ENCODE measurements at regions not wholly inside any gene's neighbourhood (a gene's known extent, or its start where the extent isn't known, plus 50 kb on each side); places are given as distances from the start of the nearest gene placed in this dataset.

DNA sequence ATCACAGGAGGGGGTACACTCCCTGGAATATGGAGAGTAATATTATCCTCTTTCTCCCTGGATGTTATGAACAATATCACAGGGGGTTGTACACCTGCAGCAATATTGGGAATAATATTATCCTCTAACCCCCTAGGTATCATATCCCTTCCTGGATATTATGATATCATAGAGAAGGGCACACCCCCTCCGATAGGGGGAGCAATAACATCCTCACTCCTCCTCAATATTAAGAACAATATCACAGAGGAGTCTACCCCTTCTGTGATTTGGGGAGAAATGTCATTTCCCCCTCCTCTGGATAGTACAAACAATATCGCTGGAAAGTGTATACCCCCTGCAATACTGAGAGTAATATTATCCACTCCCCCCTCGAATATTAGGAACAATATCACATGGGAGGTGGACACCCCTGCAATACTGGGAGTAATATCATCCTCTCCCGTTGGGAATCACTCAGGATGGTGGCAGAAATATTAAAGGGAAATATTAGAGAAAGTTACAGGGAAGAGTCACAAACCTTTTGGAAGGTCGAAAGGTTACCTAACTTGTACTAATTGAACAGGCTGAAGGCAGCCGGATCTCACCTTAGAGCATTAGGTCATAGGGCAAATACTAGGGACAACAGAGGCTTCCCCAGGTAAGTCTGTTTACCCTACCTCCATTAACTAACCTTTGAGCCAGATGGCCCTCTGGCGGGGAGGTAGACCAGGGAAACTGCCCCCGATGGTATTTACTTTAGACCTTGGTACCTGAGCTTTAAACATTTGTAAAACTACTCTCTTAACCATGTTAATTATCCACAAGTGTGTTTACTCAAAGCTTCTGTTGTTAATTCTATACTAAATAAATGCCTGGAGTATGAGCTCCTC lies 57.5 kb upstream of the FREM1 start (continued):
- TF ChIP-seq, protein P1, sequence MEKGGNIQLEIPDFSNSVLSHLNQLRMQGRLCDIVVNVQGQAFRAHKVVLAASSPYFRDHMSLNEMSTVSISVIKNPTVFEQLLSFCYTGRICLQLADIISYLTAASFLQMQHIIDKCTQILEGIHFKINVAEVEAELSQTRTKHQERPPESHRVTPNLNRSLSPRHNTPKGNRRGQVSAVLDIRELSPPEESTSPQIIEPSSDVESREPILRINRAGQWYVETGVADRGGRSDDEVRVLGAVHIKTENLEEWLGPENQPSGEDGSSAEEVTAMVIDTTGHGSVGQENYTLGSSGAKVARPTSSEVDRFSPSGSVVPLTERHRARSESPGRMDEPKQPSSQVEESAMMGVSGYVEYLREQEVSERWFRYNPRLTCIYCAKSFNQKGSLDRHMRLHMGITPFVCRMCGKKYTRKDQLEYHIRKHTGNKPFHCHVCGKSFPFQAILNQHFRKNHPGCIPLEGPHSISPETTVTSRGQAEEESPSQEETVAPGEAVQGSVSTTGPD (CRISPR knock-in tag; IDR thresholded peaks at IDR 0.05) = no peak
- TF ChIP-seq CERS6 (CRISPR knock-in tag; IDR thresholded peaks at IDR 0.05) (no peak), MEIS1 (CRISPR knock-in tag; IDR thresholded peaks at IDR 0.05; ENCODE audit: borderline replicate concordance) (0 out of 2 replicates have a peak, but pooled peaks have one; percentile 16), SIN3B (IDR thresholded peaks at IDR 0.05; ENCODE audit: low read length) (no peak), EEA1 (CRISPR knock-in tag; IDR thresholded peaks at IDR 0.05; ENCODE audit: borderline replicate concordance) (no peak), FIP1L1 (IDR thresholded peaks at IDR 0.05; ENCODE audit: borderline replicate concordance, insufficient read depth, low read depth, low read length) (no peak), PHF21A (CRISPR knock-in tag; IDR thresholded peaks at IDR 0.05) (no peak; the same call in 1 of the 2 replicates), ZBTB42 (CRISPR knock-in tag; IDR thresholded peaks at IDR 0.05) (no peak), RNF2 (conservative IDR thresholded peaks at IDR 0.05; ENCODE audit: low read depth) (no peak), CREB1 (IDR thresholded peaks at IDR 0.05) (no peak), CREB1 (CRISPR knock-in tag; IDR thresholded peaks at IDR 0.05) (0 out of 2 replicates have a peak, but pooled peaks have one; percentile 13), FLYWCH1 (CRISPR knock-in tag; IDR thresholded peaks at IDR 0.05) (no peak), ZNF704 (CRISPR knock-in tag; IDR thresholded peaks at IDR 0.05; ENCODE audit: borderline replicate concordance) (no peak), ZNF333 (CRISPR knock-in tag; IDR thresholded peaks at IDR 0.05; ENCODE audit: borderline replicate concordance) (no peak), ZNF749 (CRISPR knock-in tag; IDR thresholded peaks at IDR 0.05; ENCODE audit: borderline replicate concordance) (no peak), ZSCAN25 (CRISPR knock-in tag; IDR thresholded peaks at IDR 0.05) (0 out of 2 replicates have a peak, but pooled peaks have one; percentile 34), ESRRA (CRISPR knock-in tag; IDR thresholded peaks at IDR 0.05; ENCODE audit: low read depth) (peak; percentile 72), FOXM1 (CRISPR knock-in tag; IDR thresholded peaks at IDR 0.05) (no peak), POLR2G (IDR thresholded peaks at IDR 0.05; ENCODE audit: low read depth, low read length) (no peak), PAWR (CRISPR knock-in tag; IDR thresholded peaks at IDR 0.05; ENCODE audit: borderline replicate concordance) (no peak), NFRKB (IDR thresholded peaks at IDR 0.05) (no peak)
- TF ChIP-seq, protein P2, sequence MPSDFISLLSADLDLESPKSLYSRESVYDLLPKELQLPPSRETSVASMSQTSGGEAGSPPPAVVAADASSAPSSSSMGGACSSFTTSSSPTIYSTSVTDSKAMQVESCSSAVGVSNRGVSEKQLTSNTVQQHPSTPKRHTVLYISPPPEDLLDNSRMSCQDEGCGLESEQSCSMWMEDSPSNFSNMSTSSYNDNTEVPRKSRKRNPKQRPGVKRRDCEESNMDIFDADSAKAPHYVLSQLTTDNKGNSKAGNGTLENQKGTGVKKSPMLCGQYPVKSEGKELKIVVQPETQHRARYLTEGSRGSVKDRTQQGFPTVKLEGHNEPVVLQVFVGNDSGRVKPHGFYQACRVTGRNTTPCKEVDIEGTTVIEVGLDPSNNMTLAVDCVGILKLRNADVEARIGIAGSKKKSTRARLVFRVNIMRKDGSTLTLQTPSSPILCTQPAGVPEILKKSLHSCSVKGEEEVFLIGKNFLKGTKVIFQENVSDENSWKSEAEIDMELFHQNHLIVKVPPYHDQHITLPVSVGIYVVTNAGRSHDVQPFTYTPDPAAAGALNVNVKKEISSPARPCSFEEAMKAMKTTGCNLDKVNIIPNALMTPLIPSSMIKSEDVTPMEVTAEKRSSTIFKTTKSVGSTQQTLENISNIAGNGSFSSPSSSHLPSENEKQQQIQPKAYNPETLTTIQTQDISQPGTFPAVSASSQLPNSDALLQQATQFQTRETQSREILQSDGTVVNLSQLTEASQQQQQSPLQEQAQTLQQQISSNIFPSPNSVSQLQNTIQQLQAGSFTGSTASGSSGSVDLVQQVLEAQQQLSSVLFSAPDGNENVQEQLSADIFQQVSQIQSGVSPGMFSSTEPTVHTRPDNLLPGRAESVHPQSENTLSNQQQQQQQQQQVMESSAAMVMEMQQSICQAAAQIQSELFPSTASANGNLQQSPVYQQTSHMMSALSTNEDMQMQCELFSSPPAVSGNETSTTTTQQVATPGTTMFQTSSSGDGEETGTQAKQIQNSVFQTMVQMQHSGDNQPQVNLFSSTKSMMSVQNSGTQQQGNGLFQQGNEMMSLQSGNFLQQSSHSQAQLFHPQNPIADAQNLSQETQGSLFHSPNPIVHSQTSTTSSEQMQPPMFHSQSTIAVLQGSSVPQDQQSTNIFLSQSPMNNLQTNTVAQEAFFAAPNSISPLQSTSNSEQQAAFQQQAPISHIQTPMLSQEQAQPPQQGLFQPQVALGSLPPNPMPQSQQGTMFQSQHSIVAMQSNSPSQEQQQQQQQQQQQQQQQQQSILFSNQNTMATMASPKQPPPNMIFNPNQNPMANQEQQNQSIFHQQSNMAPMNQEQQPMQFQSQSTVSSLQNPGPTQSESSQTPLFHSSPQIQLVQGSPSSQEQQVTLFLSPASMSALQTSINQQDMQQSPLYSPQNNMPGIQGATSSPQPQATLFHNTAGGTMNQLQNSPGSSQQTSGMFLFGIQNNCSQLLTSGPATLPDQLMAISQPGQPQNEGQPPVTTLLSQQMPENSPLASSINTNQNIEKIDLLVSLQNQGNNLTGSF (CRISPR knock-in tag; IDR thresholded peaks at IDR 0.05) = no peak

All from HepG2 (cell line).